ENCODE measurements at regions not wholly inside any gene's neighbourhood (a gene's known extent, or its start where the extent isn't known, plus 50 kb on each side); places are given as distances from the start of the nearest gene placed in this dataset.

DNA sequence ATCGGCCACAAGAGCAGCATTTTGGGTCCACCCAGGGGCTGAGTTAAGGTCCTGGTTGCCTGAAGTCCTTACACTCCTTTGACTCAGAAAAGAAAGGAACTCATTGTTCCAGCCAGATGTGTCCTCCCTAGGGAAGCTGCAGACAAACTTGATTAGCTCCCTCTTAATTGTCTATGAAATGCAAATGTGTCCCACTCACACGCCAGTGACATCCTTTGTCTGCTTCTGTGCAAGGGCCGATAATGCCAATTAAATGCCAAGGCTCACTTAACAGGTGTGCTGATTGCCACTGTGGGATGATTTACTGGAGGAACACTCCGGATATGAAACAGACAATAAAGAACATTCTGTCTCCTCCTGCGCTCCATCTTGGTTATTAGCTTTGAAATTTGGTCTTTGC lies 332.9 kb upstream of the CPEB2 start:
- no peak overlapping the region for H3K4me3 ChIP-seq (ENCODE audit: extremely low read depth in 1 of 4, insufficient read depth in 2 of 4, low read depth in 3 of 4, low read length in 4 of 4)
- H2BK15ac ChIP-seq (ENCODE audit: low read length) = no peak overlapping the region; the same call in 1 of the 2 replicates
- FAIRE-seq (no peak), DNase-seq (ENCODE audit: low read depth in 1 of 2, low spot score in 2 of 2) (no peak)
- H2AFZ ChIP-seq (ENCODE audit: low read length) = no peak overlapping the region
- H2AK5ac ChIP-seq (ENCODE audit: low read depth, low read length) = no peak overlapping the region
- TF ChIP-seq EP300 (IDR thresholded peaks at IDR 0.05; ENCODE audit: borderline replicate concordance in 1 of 2, low read depth in 2 of 2, low read length in 2 of 2) (no peak), KDM5A (IDR thresholded peaks at IDR 0.05; ENCODE audit: low read length) (no peak), CEBPB (IDR thresholded peaks at IDR 0.05; ENCODE audit: low read depth, low read length) (no peak), SP1 (IDR thresholded peaks at IDR 0.05; ENCODE audit: low read depth, low read length) (no peak), BRCA1 (IDR thresholded peaks at IDR 0.05; ENCODE audit: low read depth, low read length) (no peak), PHF8 (conservative IDR thresholded peaks at IDR 0.05; ENCODE audit: low read depth, low read length) (no peak)
- TF ChIP-seq, protein P1, sequence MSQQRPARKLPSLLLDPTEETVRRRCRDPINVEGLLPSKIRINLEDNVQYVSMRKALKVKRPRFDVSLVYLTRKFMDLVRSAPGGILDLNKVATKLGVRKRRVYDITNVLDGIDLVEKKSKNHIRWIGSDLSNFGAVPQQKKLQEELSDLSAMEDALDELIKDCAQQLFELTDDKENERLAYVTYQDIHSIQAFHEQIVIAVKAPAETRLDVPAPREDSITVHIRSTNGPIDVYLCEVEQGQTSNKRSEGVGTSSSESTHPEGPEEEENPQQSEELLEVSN (IDR thresholded peaks at IDR 0.05) = no peak
- ChIA-PET CTCF (ENCODE audit: partially characterized antibody) (interaction anchor here (0.7 to 1.2 kb wide), 2 partner anchors 15 to 398 kb away, joined by 3 read pairs; no protein-coding TSS in a partner anchor), POLR2A (ENCODE audit: partially characterized antibody) (interaction anchor here (1.3 kb wide), 1 partner anchor 20 kb away, joined by 3 read pairs; no protein-coding TSS in a partner anchor)
- H3K27me3 ChIP-seq (replicated peaks in 1 of 4; ENCODE audit: control insufficient read depth in 3 of 4, extremely low read depth in 1 of 4, insufficient read depth in 3 of 4, low read length in 3 of 4) = no peaks in the 10 kb centered on the region
- H3K4ac ChIP-seq (replicated peaks; ENCODE audit: insufficient read length, low read depth, low read length) = no peak overlapping the region
- H4K20me1 ChIP-seq (replicated peaks in 1 of 2; ENCODE audit: control insufficient read depth in 1 of 2, insufficient read depth in 2 of 2, low read length in 2 of 2) = no peaks in the 10 kb centered on the region
- no peak overlapping the region for H3K27ac ChIP-seq (ENCODE audit: low read depth, low read length)
- no peak overlapping the region for H3K18ac ChIP-seq (ENCODE audit: extremely low read depth, low read length)
- no peak overlapping the region for H4K8ac ChIP-seq (ENCODE audit: extremely low read depth, insufficient read depth, low read length)
- no peak overlapping the region for H3K14ac ChIP-seq (ENCODE audit: insufficient read length)
- H3K4me1 ChIP-seq (replicated peaks in 1 of 4; ENCODE audit: control insufficient read depth in 3 of 4, insufficient read depth in 4 of 4, low read length in 3 of 4) = no peaks in the 10 kb centered on the region; a peak in 1 of 7 replicates
- H2BK20ac ChIP-seq (ENCODE audit: low read length) = no peak overlapping the region
- H3K9me3 ChIP-seq (ENCODE audit: insufficient read depth in 2 of 2, low read depth in 1 of 2, low read length in 1 of 2) = peaks cover 8 to 12% of the 10 kb centered on the region in 2 experiments; a peak in 3 of 4 replicates
- H3K4me2 ChIP-seq (ENCODE audit: insufficient read depth in 1 of 2, low read depth in 2 of 2, low read length in 2 of 2) = no peak overlapping the region
- H2BK12ac ChIP-seq (ENCODE audit: low read depth, low read length) = no peak overlapping the region
- no peak overlapping the region for H2BK120ac ChIP-seq (replicated peaks; ENCODE audit: low read depth, low read length)
- no peaks in the 10 kb centered on the region for H3K79me2 ChIP-seq (ENCODE audit: control insufficient read depth in 1 of 2, insufficient read depth in 2 of 2, low read length in 2 of 2)
- no peak overlapping the region for H2BK5ac ChIP-seq (ENCODE audit: low read depth, low read length)
- H3K56ac ChIP-seq (replicated peaks; ENCODE audit: insufficient read length, low read depth, low read length) = no peak overlapping the region
- H3K36me3 ChIP-seq (ENCODE audit: control insufficient read depth in 2 of 4, insufficient read depth in 4 of 4, low read length in 3 of 4) = no peaks in the 10 kb centered on the region
- no peak overlapping the region for H3K9ac ChIP-seq (replicated peaks in 1 of 4; ENCODE audit: extremely low read depth in 1 of 4, low read depth in 3 of 4, low read length in 3 of 4)
- no peak overlapping the region for H4K91ac ChIP-seq (replicated peaks; ENCODE audit: insufficient read length, low read length)
- H4K5ac ChIP-seq (ENCODE audit: insufficient read length, low read depth, low read length) = no peak overlapping the region
- H3K79me1 ChIP-seq (ENCODE audit: low read depth, low read length) = no peaks in the 10 kb centered on the region
- no peak overlapping the region for H3K23ac ChIP-seq (ENCODE audit: insufficient read length)
- H3K23me2 ChIP-seq (ENCODE audit: low read depth, low read length) = no peaks in the 10 kb centered on the region
- WGBS, 2 experiments (ENCODE audit: extremely low coverage in 1 of 2, insufficient coverage in 1 of 2, insufficient read length in 1 of 2, insufficient replicate concordance in 2 of 2, low coverage in 1 of 2, low lambda C conversion rate in 2 of 2, missing lambda C conversion rate in 1 of 2) = 90% methylated on average over 5 of the region's 5 CpGs; no CpG with 5 or more reads in 1 of the 2 experiments

Data from H1 (cell line).